ENCODE measurements at regions not wholly inside any gene's neighbourhood (a gene's known extent, or its start where the extent isn't known, plus 50 kb on each side); places are given as distances from the start of the nearest gene placed in this dataset.
A peak's percentile ranks its signal among the peaks of the same experiment; 100 is the strongest.

- no peaks in the 10 kb centered on the region for H4K20me1 ChIP-seq
- no peaks in the 10 kb centered on the region for H3K36me3 ChIP-seq
- peaks cover 0 to 6% (median 0%) of the 10 kb centered on the region in 10 experiments; a peak in 3 of 20 replicates for H3K4me1 ChIP-seq
- no peak overlapping the region for H3K9ac ChIP-seq
- H3K4me3 ChIP-seq = no peak overlapping the region
- TF ChIP-seq Cebpa-rat (IDR thresholded peaks at IDR 0.05) = no peak
- H3K9me3 ChIP-seq (replicated peaks in 1 of 11) = no peaks in the 10 kb centered on the region
- no peak overlapping the region for H3K27ac ChIP-seq
- no peak overlapping the region for H3K4me2 ChIP-seq
- H3K27me3 ChIP-seq = no peaks in the 10 kb centered on the region
Observed at GRCh38 chr17:55898195-55898594, 147.3 kb downstream of the PCTP start.

- peaks cover 0 to 4% (median 0%) of the 10 kb centered on the region in 10 experiments; a peak in 3 of 20 replicates for H3K4me1 ChIP-seq
- H3K9me3 ChIP-seq (replicated peaks in 1 of 11) = no peaks in the 10 kb centered on the region
- H4K20me1 ChIP-seq = no peaks in the 10 kb centered on the region
- no peak overlapping the region for H3K9ac ChIP-seq
- no peak for TF ChIP-seq Cebpa-rat (IDR thresholded peaks at IDR 0.05)
- no peak overlapping the region for H3K27ac ChIP-seq
- H3K27me3 ChIP-seq = no peaks in the 10 kb centered on the region
- no peak overlapping the region for H3K4me3 ChIP-seq
- H3K36me3 ChIP-seq = no peaks in the 10 kb centered on the region
- H3K4me2 ChIP-seq = no peak overlapping the region
Observed at GRCh38 chr17:55900188-55900587, 149.3 kb downstream of the PCTP start.

- Histone ChIP-seq H3K4me1 (no peaks in the 10 kb centered on the region), H3K9me3 (replicated peaks in 1 of 11) (no peaks in the 10 kb centered on the region)
- TF ChIP-seq Cebpa-rat (IDR thresholded peaks at IDR 0.05) = no peak
Observed at GRCh38 chr17:55903028-55903690, 152.3 kb downstream of the PCTP start.

GRCh38 chr17:55909776-55910175 is 158.9 kb downstream of the PCTP start:
- no peak overlapping the region for H3K9ac ChIP-seq

More at GRCh38 chr17:55903028-55903690, 152.3 kb downstream of the PCTP start:
- Histone ChIP-seq H3K36me3 (no peaks in the 10 kb centered on the region), H4K20me1 (no peaks in the 10 kb centered on the region), H3K4me3 (no peak overlapping the region), H3K4me2 (no peak overlapping the region), H3K27me3 (no peaks in the 10 kb centered on the region), H3K27ac (no peak overlapping the region), H3K9ac (no peak overlapping the region)

GRCh38 chr17:55911186-55911585 is 160.3 kb downstream of the PCTP start:
- Histone ChIP-seq H3K4me1 (peaks cover 0 to 8% (median 6%) of the 10 kb centered on the region in 10 experiments; a peak in 8 of 20 replicates), H3K9ac (no peak overlapping the region), H3K36me3 (no peaks in the 10 kb centered on the region), H3K27me3 (no peaks in the 10 kb centered on the region), H4K20me1 (no peaks in the 10 kb centered on the region), H3K27ac (no peak overlapping the region; a peak in 1 of 22 replicates), H3K4me2 (peak overlapping the region in 6 of 11 experiments; percentile 3 to 38 (median 24); a peak in 6 of 22 replicates), H3K9me3 (replicated peaks in 1 of 11) (peaks cover 14 to 30% (median 20%) of the 10 kb centered on the region in 11 experiments; a peak in 18 of 22 replicates), H3K4me3 (no peak overlapping the region)
- no peak for TF ChIP-seq Cebpa-rat (IDR thresholded peaks at IDR 0.05)

More at GRCh38 chr17:55909776-55910175, 158.9 kb downstream of the PCTP start:
- no peak overlapping the region for H3K4me3 ChIP-seq
- H3K36me3 ChIP-seq = no peaks in the 10 kb centered on the region
- no peak for TF ChIP-seq Cebpa-rat (IDR thresholded peaks at IDR 0.05)
- H3K27ac ChIP-seq = no peak overlapping the region
- H3K27me3 ChIP-seq = no peaks in the 10 kb centered on the region
- no peaks in the 10 kb centered on the region for H4K20me1 ChIP-seq
- peaks cover 0 to 8% (median 6%) of the 10 kb centered on the region in 10 experiments; a peak in 8 of 20 replicates for H3K4me1 ChIP-seq
- H3K4me2 ChIP-seq = no peak overlapping the region
- peaks cover 14 to 30% (median 20%) of the 10 kb centered on the region in 11 experiments; a peak in 18 of 22 replicates for H3K9me3 ChIP-seq (replicated peaks in 1 of 11)

- H3K4me3 ChIP-seq = no peak overlapping the region
- no peak for TF ChIP-seq Cebpa-rat (IDR thresholded peaks at IDR 0.05)
- H4K20me1 ChIP-seq = no peaks in the 10 kb centered on the region
- H3K4me2 ChIP-seq = no peak overlapping the region
- peaks cover 4 to 19% (median 10%) of the 10 kb centered on the region in 11 experiments; a peak in 11 of 22 replicates for H3K9me3 ChIP-seq (replicated peaks in 1 of 11)
- H3K36me3 ChIP-seq = no peaks in the 10 kb centered on the region
- no peak overlapping the region for H3K9ac ChIP-seq
- H3K27ac ChIP-seq = no peak overlapping the region
- no peaks in the 10 kb centered on the region for H3K27me3 ChIP-seq
- H3K4me1 ChIP-seq = peaks cover 0 to 12% (median 7%) of the 10 kb centered on the region in 10 experiments; a peak in 9 of 20 replicates
Observed at GRCh38 chr17:55925440-55925839, 174.6 kb downstream of the PCTP start.

- H4K20me1 ChIP-seq = no peaks in the 10 kb centered on the region
- H3K4me3 ChIP-seq = no peak overlapping the region
- H3K27ac ChIP-seq = no peak overlapping the region
- no peaks in the 10 kb centered on the region for H3K36me3 ChIP-seq
- H3K9ac ChIP-seq = no peak overlapping the region
- H3K27me3 ChIP-seq = no peaks in the 10 kb centered on the region
- peaks cover 4 to 22% (median 10%) of the 10 kb centered on the region in 11 experiments; a peak in 11 of 22 replicates for H3K9me3 ChIP-seq (replicated peaks in 1 of 11)
- peaks cover 0 to 12% (median 7%) of the 10 kb centered on the region in 10 experiments; a peak in 9 of 20 replicates for H3K4me1 ChIP-seq
- no peak for TF ChIP-seq Cebpa-rat (IDR thresholded peaks at IDR 0.05)
- H3K4me2 ChIP-seq = peak overlapping the region in 6 of 11 experiments; percentile 7 to 42 (median 28); a peak in 12 of 22 replicates
Observed at GRCh38 chr17:55926276-55926990, 175.6 kb downstream of the PCTP start.

- no peak overlapping the region for H3K4me2 ChIP-seq
- H3K9me3 ChIP-seq (replicated peaks in 1 of 11) = peaks cover 3 to 17% (median 7%) of the 10 kb centered on the region in 11 experiments; a peak in 11 of 22 replicates
- H3K4me3 ChIP-seq = no peak overlapping the region
Observed at GRCh38 chr17:55930291-55930809, 179.5 kb downstream of the PCTP start.

GRCh38 chr17:55931446-55931845 is 180.6 kb downstream of the PCTP start:
- no peak for TF ChIP-seq Cebpa-rat (IDR thresholded peaks at IDR 0.05)

More at GRCh38 chr17:55930291-55930809, 179.5 kb downstream of the PCTP start:
- Histone ChIP-seq H3K27me3 (no peaks in the 10 kb centered on the region), H4K20me1 (no peaks in the 10 kb centered on the region), H3K36me3 (no peaks in the 10 kb centered on the region), H3K4me1 (peaks cover 0 to 12% (median 7%) of the 10 kb centered on the region in 10 experiments; a peak in 9 of 20 replicates), H3K9ac (no peak overlapping the region), H3K27ac (no peak overlapping the region)
- TF ChIP-seq Cebpa-rat (IDR thresholded peaks at IDR 0.05) = no peak

More at GRCh38 chr17:55931446-55931845, 180.6 kb downstream of the PCTP start:
- H3K4me3 ChIP-seq = no peak overlapping the region
- no peaks in the 10 kb centered on the region for H4K20me1 ChIP-seq
- H3K4me1 ChIP-seq = peaks cover 0 to 3% (median 2%) of the 10 kb centered on the region in 10 experiments; a peak in 9 of 20 replicates
- H3K9me3 ChIP-seq (replicated peaks in 1 of 11) = peaks cover 0 to 13% (median 4%) of the 10 kb centered on the region in 11 experiments; a peak in 3 of 22 replicates
- no peak overlapping the region for H3K27ac ChIP-seq
- H3K9ac ChIP-seq = no peak overlapping the region
- H3K27me3 ChIP-seq = no peaks in the 10 kb centered on the region
- H3K36me3 ChIP-seq = no peaks in the 10 kb centered on the region
- no peak overlapping the region for H3K4me2 ChIP-seq
